Colon (tissue), 2 donors: ENCODE measurements at regions not wholly inside any gene's neighbourhood (a gene's known extent, or its start where the extent isn't known, plus 50 kb on each side); places are given as distances from the start of the nearest gene placed in this dataset.

Source experiments
- FAIRE-seq: peaks from 2 replicates; lab custom pipeline; 2012; peaks lifted over from hg19 to GRCh38; lab: Jason Lieb, UNC
- donor health status: control.
- donor health status: control.

- no peak for FAIRE-seq
These were observed 306.3 kb upstream of the SP8 start for GRCh38 chr7:21092766-21093702.

GRCh38 chr7:21094589-21094988 lies 307.9 kb upstream of the SP8 start:
- FAIRE-seq = no peak

- no peak for FAIRE-seq
These were observed 312.7 kb upstream of the SP8 start for GRCh38 chr7:21099432-21099831.

GRCh38 chr7:21099955-21100354 lies 313.3 kb upstream of the SP8 start:
- FAIRE-seq = no peak

- FAIRE-seq = no peak
These were observed 314.9 kb upstream of the SP8 start for GRCh38 chr7:21101541-21101940.

GRCh38 chr7:21103426-21104123 lies 316.9 kb upstream of the SP8 start:
- FAIRE-seq = no peak

GRCh38 chr7:21104124-21104500 lies 317.4 kb upstream of the SP8 start:
- FAIRE-seq = no peak

- FAIRE-seq = no peak
These were observed 319.6 kb upstream of the SP8 start for GRCh38 chr7:21106296-21106732.

GRCh38 chr7:21107101-21107500 lies 320.4 kb upstream of the SP8 start:
- no peak for FAIRE-seq

- FAIRE-seq = no peak
These were observed 319.7 kb upstream of the SP4 start for GRCh38 chr7:21108182-21108581.

- FAIRE-seq = no peak
These were observed 314.1 kb upstream of the SP4 start for GRCh38 chr7:21113609-21114415.

GRCh38 chr7:21123586-21123985 lies 304.3 kb upstream of the SP4 start:
- FAIRE-seq = no peak

GRCh38 chr7:21125297-21125696 lies 302.6 kb upstream of the SP4 start:
- no peak for FAIRE-seq

- no peak for FAIRE-seq
These were observed 299.6 kb upstream of the SP4 start for GRCh38 chr7:21128062-21128817.

GRCh38 chr7:21131897-21132296 lies 296.0 kb upstream of the SP4 start:
- FAIRE-seq = no peak

- FAIRE-seq = no peak
These were observed 293.3 kb upstream of the SP4 start for GRCh38 chr7:21134631-21135030.

GRCh38 chr7:21135437-21135836 lies 292.4 kb upstream of the SP4 start:
- no peak for FAIRE-seq

GRCh38 chr7:21137640-21138039 lies 290.2 kb upstream of the SP4 start:
- FAIRE-seq = no peak

- FAIRE-seq = peak; percentile 5
These were observed 287.3 kb upstream of the SP4 start for GRCh38 chr7:21140622-21141021.

GRCh38 chr7:21141476-21141875 lies 286.4 kb upstream of the SP4 start:
- no peak for FAIRE-seq

GRCh38 chr7:21142081-21142480 lies 285.8 kb upstream of the SP4 start:
- no peak for FAIRE-seq
